Kasumi-1 (cell line): ENCODE measurements at regions not wholly inside any gene's neighbourhood (a gene's known extent, or its start where the extent isn't known, plus 50 kb on each side); places are given as distances from the start of the nearest gene placed in this dataset.
A peak's percentile ranks its signal among the peaks of the same experiment; 100 is the strongest.

ENCODE experiments used
- DNase-seq, 2 experiments: peaks; one replicate each; lab custom pipeline; 2025; lab: John Stamatoyannopoulos, UW

- DNase-seq, result peak; percentile 71 to 84
Measured at GRCh38 chr4:108527723-108528122, 92.7 kb upstream of the RPL34 start.

DNA sequence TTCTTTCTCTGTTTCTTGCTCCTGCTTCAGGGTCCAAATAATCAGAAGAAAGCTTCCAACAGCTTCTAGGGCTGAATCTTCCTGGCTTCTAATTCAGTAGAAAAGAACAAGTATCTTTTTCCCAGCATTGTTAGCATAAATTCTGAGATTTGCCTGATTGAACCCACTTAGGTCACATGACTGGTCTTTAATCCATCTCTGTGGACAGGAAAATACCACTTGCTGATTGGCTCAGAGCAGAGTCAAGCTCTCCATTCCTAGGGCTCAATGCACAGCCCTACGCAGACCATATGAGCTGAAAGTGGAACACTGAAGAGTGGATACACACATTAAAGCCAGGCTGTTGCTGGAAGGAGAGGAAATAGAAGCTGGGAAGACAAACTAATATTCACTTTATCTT is 99.6 kb upstream of the RPL34 start:
- no peak for DNase-seq

- no peak for DNase-seq
Measured at GRCh38 chr4:108519911-108520601, 100.3 kb upstream of the RPL34 start.

- no peak for DNase-seq
Measured at GRCh38 chr4:108519208-108519833, 101.1 kb upstream of the RPL34 start.

- DNase-seq, result no peak
Measured at GRCh38 chr4:108512615-108513505, 107.5 kb upstream of the RPL34 start.

GRCh38 chr4:108511618-108512017 is 108.8 kb upstream of the RPL34 start:
- no peak for DNase-seq

DNA sequence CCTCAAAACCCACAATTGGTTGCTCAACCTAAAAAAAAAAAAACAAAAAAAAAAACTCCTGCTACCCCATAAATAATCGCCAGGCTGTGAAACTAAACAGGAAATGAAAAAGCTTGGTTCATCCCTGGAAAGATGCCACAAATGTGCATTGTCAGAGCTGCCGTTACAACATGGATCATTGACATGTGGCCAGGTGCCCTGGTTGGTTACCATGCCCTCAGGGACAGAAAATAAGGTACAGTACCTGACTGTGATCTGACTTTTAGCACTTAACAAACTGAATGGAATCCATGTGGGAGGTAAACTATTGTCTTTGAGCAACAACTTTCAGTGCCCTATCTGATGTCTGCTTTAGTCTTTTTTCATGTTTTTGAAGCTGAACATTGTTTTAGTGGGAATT is 118.0 kb upstream of the RPL34 start:
- no peak for DNase-seq

DNA sequence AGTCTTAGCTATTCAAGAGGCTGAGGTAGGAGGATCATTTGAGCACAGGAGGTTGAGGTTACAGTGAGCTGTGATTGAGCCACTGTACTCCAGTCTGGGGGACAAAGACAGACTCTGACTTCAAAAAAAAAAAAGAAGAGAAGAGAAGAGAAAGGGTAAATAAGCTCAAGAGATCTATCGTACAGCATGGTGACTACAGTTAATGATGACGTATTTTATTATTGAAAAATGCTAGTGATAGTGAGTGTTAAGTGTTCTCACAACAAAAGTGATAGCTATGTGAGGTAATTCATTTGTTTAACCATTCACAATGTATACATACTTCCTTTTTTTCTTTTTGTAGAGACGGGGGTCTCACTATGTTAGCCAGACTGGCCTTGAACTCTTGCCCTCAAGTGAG is 121.5 kb upstream of the RPL34 start:
- no peak for DNase-seq

GRCh38 chr4:108493596-108493931 is 126.8 kb upstream of the RPL34 start:
- no peak for DNase-seq

DNA sequence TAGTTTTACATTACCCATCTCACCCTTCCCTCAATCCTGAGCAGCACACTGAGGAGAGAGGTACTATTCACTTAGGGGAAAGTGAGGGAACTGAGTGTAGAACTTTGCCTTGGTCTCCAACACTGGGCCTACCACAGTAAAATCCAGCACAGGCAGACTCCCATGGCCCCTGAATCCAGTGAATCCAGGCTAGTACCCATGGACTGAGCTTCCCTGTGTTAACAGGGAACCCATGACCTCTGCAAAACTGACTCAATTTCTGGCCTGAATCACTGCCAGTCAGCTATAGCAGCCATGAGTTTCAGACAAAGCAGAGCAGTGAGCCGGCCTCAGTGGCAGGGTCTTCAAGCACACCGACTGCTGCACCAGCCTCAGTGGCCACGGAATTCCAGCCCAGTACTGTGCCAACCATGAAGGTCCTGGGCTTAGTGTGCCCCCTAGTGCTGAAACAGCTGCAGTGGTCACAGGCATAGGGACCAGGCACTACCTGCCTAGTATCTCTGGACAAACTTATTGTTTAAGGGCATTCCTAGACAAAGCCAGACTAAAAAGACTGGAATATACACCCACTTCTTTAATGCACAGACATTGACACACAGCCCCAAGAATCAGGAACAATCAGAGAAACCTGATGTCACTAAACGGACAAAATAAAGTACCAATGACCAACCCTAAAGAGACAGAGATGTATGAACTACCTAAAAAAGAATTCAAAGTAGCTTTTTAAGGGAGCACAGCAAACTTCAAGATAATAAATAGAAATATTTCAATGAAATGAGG is 127.4 kb upstream of the RPL34 start:
- peak in 1 of 2 experiments; percentile 11 for DNase-seq

DNA sequence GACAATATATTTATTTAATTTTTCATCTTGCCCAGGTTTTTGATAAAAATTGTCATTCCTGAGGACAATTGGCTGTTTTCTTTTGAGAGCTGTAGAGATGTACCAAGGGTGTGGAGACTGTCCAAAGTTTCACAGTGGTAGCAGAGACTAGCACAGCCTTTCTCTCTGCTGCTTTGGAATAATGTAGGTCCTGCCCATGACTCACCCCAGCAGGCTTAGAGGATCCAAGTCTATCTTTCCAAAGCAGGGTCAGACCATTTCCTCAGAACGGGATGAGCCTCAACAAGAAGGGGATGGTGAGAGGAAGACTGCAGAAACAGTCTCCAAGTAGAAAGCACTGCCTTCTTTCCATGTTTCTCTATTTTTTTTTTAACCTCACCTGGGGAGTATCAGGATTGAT is 131.5 kb upstream of the RPL34 start:
- DNase-seq, result no peak

GRCh38 chr4:108486046-108486445 is 134.3 kb upstream of the RPL34 start:
- no peak for DNase-seq

- no peak for DNase-seq
Measured at GRCh38 chr4:108484187-108484586, 136.2 kb upstream of the RPL34 start.

GRCh38 chr4:108483650-108484049 is 136.7 kb upstream of the RPL34 start:
- DNase-seq, result no peak

- no peak for DNase-seq
Measured at GRCh38 chr4:108483079-108483478, 137.3 kb upstream of the RPL34 start.

GRCh38 chr4:108480881-108481280 is 139.5 kb upstream of the RPL34 start:
- no peak for DNase-seq

GRCh38 chr4:108477527-108478108 is 142.8 kb upstream of the RPL34 start:
- DNase-seq, result no peak

DNA sequence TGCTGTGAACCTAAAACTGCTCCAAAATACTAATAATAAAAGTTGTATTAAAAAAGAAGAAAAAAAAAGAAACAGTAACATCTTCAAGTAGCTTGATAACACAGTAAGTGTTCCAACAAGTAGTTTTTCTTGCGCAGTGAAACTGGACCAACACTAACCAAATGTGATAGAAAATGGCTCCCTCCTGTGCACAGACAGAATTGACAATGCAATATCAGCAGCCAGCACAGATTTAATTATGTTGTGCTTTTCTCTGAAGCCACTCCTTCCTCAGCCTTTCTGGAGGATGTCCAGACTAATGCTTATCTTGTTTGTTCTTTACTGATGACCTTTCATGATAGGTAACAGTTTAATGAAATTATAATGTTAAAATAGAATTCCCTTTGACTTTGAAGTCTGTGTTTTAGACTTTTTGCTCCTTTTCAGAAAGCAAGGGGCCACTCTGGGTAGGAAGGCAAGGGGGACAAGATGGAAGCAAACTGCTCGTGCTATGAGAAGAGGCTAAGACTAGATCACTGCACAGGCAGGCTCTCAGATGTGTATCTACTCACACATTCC is 147.1 kb upstream of the RPL34 start:
- DNase-seq, result no peak

- peak in 1 of 2 experiments; percentile 7 for DNase-seq
Measured at GRCh38 chr4:108466936-108467902, 153.2 kb upstream of the RPL34 start.

DNA sequence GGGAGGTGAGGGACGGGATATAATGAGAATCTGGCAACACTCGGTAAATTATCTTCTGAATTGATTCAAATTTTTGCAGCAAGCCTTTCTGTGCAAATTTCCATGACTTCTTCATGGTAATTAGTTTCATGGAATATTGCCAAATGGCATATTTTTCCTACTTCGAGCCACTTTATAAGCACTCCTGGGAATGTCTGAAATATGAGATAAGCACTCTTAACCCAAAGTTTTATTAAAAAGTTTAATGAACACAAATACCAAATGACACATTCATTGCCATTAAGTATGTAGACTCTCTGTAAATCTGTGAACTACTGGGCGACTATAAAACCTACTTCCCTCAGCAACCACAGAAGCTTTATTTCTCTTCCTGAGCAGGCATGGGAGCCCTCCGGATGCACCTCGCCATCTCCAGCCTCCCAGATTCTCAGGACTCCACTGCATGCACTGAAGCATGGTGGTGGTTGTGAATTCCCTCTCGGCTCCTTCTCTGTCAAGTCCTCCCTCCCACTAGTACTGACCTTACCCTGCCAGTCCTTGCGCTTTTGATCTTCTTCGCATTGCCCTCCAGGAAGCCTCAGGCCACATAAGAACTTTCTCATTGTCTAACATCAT is 154.4 kb upstream of the RPL34 start:
- DNase-seq, result no peak
